ENCODE measurements at regions not wholly inside any gene's neighbourhood (a gene's known extent, or its start where the extent isn't known, plus 50 kb on each side); places are given as distances from the start of the nearest gene placed in this dataset.
A peak's percentile ranks its signal among the peaks of the same experiment; 100 is the strongest.

DNA sequence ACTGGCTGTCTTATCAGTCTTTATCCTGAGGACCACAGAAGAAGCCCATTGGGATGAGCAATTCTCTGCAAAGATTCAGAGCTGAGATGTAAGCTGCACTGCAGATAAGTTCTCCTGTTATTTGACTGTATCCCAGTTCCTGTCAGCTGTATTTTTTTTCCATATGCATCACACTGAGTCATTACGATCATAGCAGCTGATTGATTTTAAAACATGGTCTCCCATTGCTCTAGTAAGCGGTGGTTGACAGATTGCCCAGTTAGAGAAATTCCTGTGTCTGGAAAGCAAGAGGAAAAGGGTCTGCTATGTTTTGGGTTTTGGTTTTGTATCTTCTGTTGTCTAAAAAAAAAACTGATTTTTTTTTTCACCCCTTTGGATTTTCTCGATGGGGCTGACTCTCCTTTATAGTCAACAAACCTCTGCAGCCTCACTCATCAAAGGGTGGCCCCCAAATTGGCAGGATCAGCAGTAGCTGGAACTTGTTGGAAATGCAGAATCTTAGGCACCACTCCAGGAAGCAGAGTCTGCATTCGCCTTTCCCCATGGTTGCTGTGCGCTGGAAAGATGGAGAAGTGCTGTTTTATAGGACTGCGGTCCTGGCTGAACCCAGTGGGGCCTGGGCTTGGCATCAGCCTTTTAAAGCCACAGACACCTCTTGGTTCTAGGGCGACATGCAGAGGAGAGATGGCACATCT is 220.1 kb upstream of the MPHOSPH6 start:
- no peak for DNase-seq (ENCODE audit: low read depth)
- TF ChIP-seq, protein P1, sequence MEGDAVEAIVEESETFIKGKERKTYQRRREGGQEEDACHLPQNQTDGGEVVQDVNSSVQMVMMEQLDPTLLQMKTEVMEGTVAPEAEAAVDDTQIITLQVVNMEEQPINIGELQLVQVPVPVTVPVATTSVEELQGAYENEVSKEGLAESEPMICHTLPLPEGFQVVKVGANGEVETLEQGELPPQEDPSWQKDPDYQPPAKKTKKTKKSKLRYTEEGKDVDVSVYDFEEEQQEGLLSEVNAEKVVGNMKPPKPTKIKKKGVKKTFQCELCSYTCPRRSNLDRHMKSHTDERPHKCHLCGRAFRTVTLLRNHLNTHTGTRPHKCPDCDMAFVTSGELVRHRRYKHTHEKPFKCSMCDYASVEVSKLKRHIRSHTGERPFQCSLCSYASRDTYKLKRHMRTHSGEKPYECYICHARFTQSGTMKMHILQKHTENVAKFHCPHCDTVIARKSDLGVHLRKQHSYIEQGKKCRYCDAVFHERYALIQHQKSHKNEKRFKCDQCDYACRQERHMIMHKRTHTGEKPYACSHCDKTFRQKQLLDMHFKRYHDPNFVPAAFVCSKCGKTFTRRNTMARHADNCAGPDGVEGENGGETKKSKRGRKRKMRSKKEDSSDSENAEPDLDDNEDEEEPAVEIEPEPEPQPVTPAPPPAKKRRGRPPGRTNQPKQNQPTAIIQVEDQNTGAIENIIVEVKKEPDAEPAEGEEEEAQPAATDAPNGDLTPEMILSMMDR (IDR thresholded peaks at IDR 0.05; ENCODE audit: low read depth, low read length, missing control alignments) = no peak
- no peak overlapping the region for H3K4me3 ChIP-seq (ENCODE audit: low read depth, low read length)

DNA sequence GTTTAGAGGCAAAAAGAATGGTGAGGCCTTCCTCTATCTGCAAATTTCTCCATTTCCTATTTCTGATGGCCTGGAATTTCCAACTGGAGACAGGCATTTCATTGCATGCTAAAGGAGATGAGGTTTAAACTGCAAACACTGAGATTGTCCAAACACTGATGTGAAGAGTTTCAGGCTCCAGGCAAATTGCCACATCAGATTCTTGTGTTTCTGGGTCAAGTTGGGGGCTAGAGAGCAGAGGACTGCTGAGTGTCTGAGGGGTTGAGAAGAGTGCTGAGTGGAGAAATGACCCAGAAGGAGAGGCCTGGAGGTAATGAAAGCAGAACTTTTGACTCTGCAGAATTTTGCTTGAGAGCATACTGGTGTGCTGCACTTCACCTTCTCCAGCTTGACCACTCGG is 216.7 kb upstream of the MPHOSPH6 start:
- TF ChIP-seq, protein P1 (IDR thresholded peaks at IDR 0.05; ENCODE audit: low read depth, low read length, missing control alignments) = no peak
- H3K4me3 ChIP-seq (ENCODE audit: low read depth, low read length) = no peak overlapping the region
- DNase-seq (ENCODE audit: low read depth) = no peak

DNA sequence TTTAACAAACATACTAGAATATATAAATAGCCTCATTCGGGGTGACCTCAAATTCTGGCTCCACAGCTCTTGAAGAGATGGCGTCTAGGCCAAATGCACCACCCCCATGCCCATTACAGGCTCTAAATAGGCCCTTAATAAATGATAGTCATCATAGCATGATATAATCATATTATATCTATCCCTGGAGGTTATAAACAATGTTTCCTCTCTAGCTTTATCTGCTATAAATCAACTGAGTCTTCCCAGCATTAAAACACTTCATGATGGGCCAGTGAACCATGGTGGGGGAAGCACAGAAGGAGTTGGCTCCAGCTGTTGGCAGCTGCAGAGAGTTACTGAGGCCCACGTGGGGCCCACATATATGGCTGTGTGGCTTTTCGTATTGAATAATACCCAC is 214.9 kb upstream of the MPHOSPH6 start:
- no peak overlapping the region for H3K4me3 ChIP-seq (ENCODE audit: low read depth, low read length)
- DNase-seq (ENCODE audit: low read depth) = no peak
- TF ChIP-seq, protein P1 (IDR thresholded peaks at IDR 0.05; ENCODE audit: low read depth, low read length, missing control alignments) = no peak

DNA sequence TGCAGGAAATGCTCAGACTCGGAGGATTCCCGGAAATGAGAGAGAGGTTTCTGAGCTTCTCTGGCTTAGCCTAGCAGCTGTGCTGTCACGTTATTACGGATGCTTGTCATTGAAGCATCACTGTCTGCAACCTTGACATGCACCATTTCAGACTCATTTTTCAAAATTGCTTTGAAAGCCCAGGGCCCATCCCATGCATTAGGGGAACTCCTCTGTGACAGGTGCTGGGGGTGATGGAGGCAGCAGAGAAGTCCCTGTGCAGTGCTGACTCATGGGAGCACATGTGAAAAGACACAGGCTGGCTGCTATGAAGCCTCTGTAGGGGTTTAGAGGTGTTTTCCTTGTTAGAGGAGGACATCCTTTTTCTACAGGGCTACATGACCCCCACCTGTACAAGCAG is 214.0 kb upstream of the MPHOSPH6 start:
- TF ChIP-seq, protein P1 (IDR thresholded peaks at IDR 0.05; ENCODE audit: low read depth, low read length, missing control alignments) = no peak
- H3K4me3 ChIP-seq (ENCODE audit: low read depth, low read length) = no peak overlapping the region
- DNase-seq (ENCODE audit: low read depth) = peak; percentile 5

DNA sequence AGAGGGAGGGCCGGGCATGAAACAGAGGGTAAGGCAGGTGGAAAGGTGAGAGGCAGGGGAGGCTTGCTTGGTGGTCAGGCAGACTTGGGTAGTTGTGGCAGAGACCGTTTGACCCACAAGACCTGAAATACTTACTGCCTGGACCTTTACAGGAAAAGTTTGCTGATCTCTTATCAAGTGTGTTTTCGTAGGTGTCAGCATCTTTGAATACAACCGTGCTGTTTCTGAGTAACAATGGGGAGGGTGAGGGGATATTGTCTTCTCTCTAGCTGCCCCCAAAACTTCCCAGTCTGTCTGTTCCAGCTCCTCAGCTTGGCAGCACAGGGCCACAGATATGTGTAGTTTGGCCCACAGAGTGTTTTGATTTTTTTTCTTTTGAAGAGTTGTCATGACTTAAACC is 212.5 kb upstream of the MPHOSPH6 start:
- no peak for DNase-seq (ENCODE audit: low read depth)
- TF ChIP-seq, protein P1 (IDR thresholded peaks at IDR 0.05; ENCODE audit: low read depth, low read length, missing control alignments) = no peak
- no peak overlapping the region for H3K4me3 ChIP-seq (ENCODE audit: low read depth, low read length)

DNA sequence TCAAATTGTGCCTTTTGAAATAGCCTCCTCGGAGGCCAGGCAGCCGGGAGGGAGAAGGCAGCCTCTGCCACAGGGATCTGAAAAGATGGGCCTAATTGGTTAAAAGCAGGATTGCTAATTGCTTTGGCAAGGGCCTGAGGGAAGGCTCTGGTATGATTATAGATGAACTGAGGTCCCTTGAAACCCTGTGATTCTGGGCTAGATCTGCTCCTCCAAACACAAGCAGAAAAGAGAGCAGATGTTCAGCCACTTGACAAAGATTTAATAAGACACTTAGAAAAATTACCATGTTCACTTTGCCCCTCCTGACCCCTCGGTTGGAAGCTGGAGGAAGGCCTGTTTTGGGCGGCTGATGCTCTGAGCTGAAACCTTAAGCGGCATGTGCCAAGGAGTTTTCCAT is 209.5 kb upstream of the MPHOSPH6 start:
- TF ChIP-seq, protein P1 (IDR thresholded peaks at IDR 0.05; ENCODE audit: low read depth, low read length, missing control alignments) = no peak
- DNase-seq (ENCODE audit: low read depth) = no peak
- no peak overlapping the region for H3K4me3 ChIP-seq (ENCODE audit: low read depth, low read length)

DNA sequence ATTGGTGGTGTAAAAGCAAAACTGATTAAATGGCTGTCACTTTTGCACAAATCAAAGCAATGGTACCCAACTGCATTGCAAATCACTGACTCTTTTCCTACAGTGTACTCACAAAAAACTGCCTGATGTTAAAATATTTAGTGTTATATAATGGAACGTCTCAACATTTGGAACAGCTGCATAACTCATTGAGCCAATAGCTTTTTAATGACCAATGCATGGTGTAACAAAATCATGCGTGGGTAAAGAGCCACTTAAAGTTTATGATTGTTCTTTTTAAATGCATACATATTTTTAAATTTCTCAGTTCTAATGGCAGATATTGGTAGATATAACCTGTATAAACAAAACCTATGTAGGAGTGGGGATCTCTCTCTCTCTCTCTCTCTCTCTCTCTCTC is 204.0 kb upstream of the MPHOSPH6 start:
- TF ChIP-seq, protein P1 (IDR thresholded peaks at IDR 0.05; ENCODE audit: low read depth, low read length, missing control alignments) = no peak
- no peak for DNase-seq (ENCODE audit: low read depth)
- H3K4me3 ChIP-seq (ENCODE audit: low read depth, low read length) = no peak overlapping the region
